ENCODE measurements at regions not wholly inside any gene's neighbourhood (a gene's known extent, or its start where the extent isn't known, plus 50 kb on each side); places are given as distances from the start of the nearest gene placed in this dataset.

DNA sequence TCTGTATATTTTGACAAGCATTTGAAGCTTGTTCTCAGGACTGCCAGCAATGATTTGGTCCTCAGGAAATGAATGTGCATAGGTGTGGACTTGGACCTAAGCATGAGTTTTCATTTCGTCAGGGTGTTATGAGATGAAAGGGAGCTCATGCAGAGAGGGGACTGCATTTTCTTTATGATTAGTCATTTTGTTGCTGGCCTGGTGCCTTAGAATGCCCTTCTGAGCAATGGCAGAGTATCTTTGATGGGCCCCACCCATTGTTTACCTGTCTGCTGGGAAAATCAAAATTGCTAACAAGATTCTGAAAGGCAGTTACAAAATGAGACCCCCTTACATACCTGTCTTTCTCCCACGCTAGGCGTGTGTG lies 51.5 kb upstream of the MTHFD1L start (continued):
- TF ChIP-seq JUND (IDR thresholded peaks at IDR 0.05; ENCODE audit: low read depth, low read length), result peak; percentile 50; the same call in 1 of the 2 replicates
- TF ChIP-seq BCL11A (IDR thresholded peaks at IDR 0.05; ENCODE audit: low read depth, low read length), result peak; percentile 46; the same call in 1 of the 2 replicates
- TF ChIP-seq, protein P1, sequence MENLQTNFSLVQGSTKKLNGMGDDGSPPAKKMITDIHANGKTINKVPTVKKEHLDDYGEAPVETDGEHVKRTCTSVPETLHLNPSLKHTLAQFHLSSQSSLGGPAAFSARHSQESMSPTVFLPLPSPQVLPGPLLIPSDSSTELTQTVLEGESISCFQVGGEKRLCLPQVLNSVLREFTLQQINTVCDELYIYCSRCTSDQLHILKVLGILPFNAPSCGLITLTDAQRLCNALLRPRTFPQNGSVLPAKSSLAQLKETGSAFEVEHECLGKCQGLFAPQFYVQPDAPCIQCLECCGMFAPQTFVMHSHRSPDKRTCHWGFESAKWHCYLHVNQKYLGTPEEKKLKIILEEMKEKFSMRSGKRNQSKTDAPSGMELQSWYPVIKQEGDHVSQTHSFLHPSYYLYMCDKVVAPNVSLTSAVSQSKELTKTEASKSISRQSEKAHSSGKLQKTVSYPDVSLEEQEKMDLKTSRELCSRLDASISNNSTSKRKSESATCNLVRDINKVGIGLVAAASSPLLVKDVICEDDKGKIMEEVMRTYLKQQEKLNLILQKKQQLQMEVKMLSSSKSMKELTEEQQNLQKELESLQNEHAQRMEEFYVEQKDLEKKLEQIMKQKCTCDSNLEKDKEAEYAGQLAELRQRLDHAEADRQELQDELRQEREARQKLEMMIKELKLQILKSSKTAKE (IDR thresholded peaks at IDR 0.05; ENCODE audit: low read depth, poor library complexity, severe bottlenecking), result peak; percentile 48
- TF ChIP-seq CEBPB (IDR thresholded peaks at IDR 0.05; ENCODE audit: borderline replicate concordance in 1 of 2, low read depth in 2 of 2, low read length in 2 of 2), result 0 out of 4 replicates have a peak, but pooled peaks of 1 of the 2 experiments have one; percentile 66
- peak; percentile 22; the same call in 1 of the 2 replicates for TF ChIP-seq RUNX3 (IDR thresholded peaks at IDR 0.05; ENCODE audit: low read length)
- TF ChIP-seq, protein P2, sequence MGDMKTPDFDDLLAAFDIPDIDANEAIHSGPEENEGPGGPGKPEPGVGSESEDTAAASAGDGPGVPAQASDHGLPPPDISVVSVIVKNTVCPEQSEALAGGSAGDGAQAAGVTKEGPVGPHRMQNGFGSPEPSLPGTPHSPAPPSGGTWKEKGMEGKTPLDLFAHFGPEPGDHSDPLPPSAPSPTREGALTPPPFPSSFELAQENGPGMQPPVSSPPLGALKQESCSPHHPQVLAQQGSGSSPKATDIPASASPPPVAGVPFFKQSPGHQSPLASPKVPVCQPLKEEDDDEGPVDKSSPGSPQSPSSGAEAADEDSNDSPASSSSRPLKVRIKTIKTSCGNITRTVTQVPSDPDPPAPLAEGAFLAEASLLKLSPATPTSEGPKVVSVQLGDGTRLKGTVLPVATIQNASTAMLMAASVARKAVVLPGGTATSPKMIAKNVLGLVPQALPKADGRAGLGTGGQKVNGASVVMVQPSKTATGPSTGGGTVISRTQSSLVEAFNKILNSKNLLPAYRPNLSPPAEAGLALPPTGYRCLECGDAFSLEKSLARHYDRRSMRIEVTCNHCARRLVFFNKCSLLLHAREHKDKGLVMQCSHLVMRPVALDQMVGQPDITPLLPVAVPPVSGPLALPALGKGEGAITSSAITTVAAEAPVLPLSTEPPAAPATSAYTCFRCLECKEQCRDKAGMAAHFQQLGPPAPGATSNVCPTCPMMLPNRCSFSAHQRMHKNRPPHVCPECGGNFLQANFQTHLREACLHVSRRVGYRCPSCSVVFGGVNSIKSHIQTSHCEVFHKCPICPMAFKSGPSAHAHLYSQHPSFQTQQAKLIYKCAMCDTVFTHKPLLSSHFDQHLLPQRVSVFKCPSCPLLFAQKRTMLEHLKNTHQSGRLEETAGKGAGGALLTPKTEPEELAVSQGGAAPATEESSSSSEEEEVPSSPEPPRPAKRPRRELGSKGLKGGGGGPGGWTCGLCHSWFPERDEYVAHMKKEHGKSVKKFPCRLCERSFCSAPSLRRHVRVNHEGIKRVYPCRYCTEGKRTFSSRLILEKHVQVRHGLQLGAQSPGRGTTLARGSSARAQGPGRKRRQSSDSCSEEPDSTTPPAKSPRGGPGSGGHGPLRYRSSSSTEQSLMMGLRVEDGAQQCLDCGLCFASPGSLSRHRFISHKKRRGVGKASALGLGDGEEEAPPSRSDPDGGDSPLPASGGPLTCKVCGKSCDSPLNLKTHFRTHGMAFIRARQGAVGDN (IDR thresholded peaks at IDR 0.05), result peak; percentile 26; the same call in 1 of the 2 replicates
- TF ChIP-seq, protein P3, sequence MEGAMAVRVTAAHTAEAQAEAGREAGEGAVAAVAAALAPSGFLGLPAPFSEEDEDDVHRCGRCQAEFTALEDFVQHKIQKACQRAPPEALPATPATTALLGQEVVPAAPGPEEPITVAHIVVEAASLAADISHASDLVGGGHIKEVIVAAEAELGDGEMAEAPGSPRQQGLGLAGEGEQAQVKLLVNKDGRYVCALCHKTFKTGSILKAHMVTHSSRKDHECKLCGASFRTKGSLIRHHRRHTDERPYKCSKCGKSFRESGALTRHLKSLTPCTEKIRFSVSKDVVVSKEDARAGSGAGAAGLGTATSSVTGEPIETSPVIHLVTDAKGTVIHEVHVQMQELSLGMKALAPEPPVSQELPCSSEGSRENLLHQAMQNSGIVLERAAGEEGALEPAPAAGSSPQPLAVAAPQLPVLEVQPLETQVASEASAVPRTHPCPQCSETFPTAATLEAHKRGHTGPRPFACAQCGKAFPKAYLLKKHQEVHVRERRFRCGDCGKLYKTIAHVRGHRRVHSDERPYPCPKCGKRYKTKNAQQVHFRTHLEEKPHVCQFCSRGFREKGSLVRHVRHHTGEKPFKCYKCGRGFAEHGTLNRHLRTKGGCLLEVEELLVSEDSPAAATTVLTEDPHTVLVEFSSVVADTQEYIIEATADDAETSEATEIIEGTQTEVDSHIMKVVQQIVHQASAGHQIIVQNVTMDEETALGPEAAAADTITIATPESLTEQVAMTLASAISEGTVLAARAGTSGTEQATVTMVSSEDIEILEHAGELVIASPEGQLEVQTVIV (IDR thresholded peaks at IDR 0.05; ENCODE audit: borderline replicate concordance, partially characterized antibody), result no peak
- peak; percentile 18; the same call in 1 of the 2 replicates for TF ChIP-seq SREBF1 (IDR thresholded peaks at IDR 0.05; ENCODE audit: low read length)
- 0 out of 2 replicates have a peak, but pooled peaks have one; percentile 23 for TF ChIP-seq FOXK2 (IDR thresholded peaks at IDR 0.05)
- peak; percentile 43 for TF ChIP-seq FOXM1 (IDR thresholded peaks at IDR 0.05; ENCODE audit: low read depth, low read length)
- peak; percentile 42 to 87; a peak in 3 of 4 replicates for TF ChIP-seq EP300 (IDR thresholded peaks at IDR 0.05; ENCODE audit: borderline replicate concordance in 1 of 2, control insufficient read depth in 1 of 2, low read depth in 2 of 2, low read length in 2 of 2)
- TF ChIP-seq ZNF217 (IDR thresholded peaks at IDR 0.05), result peak; percentile 43; the same call in 1 of the 2 replicates
- TF ChIP-seq, protein P4, sequence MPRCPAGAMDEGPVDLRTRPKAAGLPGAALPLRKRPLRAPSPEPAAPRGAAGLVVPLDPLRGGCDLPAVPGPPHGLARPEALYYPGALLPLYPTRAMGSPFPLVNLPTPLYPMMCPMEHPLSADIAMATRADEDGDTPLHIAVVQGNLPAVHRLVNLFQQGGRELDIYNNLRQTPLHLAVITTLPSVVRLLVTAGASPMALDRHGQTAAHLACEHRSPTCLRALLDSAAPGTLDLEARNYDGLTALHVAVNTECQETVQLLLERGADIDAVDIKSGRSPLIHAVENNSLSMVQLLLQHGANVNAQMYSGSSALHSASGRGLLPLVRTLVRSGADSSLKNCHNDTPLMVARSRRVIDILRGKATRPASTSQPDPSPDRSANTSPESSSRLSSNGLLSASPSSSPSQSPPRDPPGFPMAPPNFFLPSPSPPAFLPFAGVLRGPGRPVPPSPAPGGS (IDR thresholded peaks at IDR 0.05; ENCODE audit: borderline replicate concordance, insufficient read depth, low read depth, low read length, poor library complexity, severe bottlenecking), result peak; percentile 65
- TF ChIP-seq RAD21 (IDR thresholded peaks at IDR 0.05; ENCODE audit: insufficient read depth, low read depth, low read length), result no peak
- TF ChIP-seq ZZZ3 (IDR thresholded peaks at IDR 0.05; ENCODE audit: control insufficient read depth, insufficient read length, low read depth), result no peak
- no peak for TF ChIP-seq EGR1 (IDR thresholded peaks at IDR 0.05; ENCODE audit: borderline replicate concordance in 1 of 2, low read depth in 2 of 2, low read length in 2 of 2)
- TF ChIP-seq, protein P5, sequence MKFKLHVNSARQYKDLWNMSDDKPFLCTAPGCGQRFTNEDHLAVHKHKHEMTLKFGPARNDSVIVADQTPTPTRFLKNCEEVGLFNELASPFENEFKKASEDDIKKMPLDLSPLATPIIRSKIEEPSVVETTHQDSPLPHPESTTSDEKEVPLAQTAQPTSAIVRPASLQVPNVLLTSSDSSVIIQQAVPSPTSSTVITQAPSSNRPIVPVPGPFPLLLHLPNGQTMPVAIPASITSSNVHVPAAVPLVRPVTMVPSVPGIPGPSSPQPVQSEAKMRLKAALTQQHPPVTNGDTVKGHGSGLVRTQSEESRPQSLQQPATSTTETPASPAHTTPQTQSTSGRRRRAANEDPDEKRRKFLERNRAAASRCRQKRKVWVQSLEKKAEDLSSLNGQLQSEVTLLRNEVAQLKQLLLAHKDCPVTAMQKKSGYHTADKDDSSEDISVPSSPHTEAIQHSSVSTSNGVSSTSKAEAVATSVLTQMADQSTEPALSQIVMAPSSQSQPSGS (IDR thresholded peaks at IDR 0.05; ENCODE audit: low read length), result peak; percentile 21; the same call in 1 of the 2 replicates
- no peak for TF ChIP-seq SIX5 (IDR thresholded peaks at IDR 0.05; ENCODE audit: low read depth, low read length, severe bottlenecking)

Measured in GM12878 (cell line).